Endothelial cell (in vitro differentiated cells): ENCODE measurements at regions not wholly inside any gene's neighbourhood (a gene's known extent, or its start where the extent isn't known, plus 50 kb on each side); places are given as distances from the start of the nearest gene placed in this dataset.
"Not testable (repeated sequence)": the region's sequence is repeated elsewhere in the genome, so short reads cannot be mapped to it uniquely, and the experiment has no call there.

Experiments
- DNase-seq: peaks from one replicate; pipeline ENCODE4 v3.0.0; 2021; ENCODE audit warnings: low spot score
- H3K27ac Mint-ChIP-seq: one replicate; pipeline ENCODE4 v1.8.0; 2021; ENCODE audit warnings: mixed read lengths, inconsistent platforms; ENCODE audit not compliant: unreplicated experiment
- H3K27me3 Mint-ChIP-seq: one replicate; pipeline ENCODE4 v1.8.0; 2021; ENCODE audit warnings: mild to moderate bottlenecking, moderate library complexity, mixed read lengths, inconsistent platforms; ENCODE audit not compliant: unreplicated experiment
- H3K36me3 Mint-ChIP-seq: one replicate; pipeline ENCODE4 v1.8.0; 2021; ENCODE audit warnings: mild to moderate bottlenecking, low read depth, mixed read lengths, inconsistent platforms; ENCODE audit not compliant: unreplicated experiment
- H3K4me1 Mint-ChIP-seq: one replicate; pipeline ENCODE4 v1.8.0; 2021; ENCODE audit warnings: mild to moderate bottlenecking, mixed read lengths, inconsistent platforms; ENCODE audit not compliant: unreplicated experiment
- H3K4me3 Mint-ChIP-seq: one replicate; pipeline ENCODE4 v1.8.0; 2021; ENCODE audit warnings: mild to moderate bottlenecking, mixed read lengths, inconsistent platforms; ENCODE audit not compliant: unreplicated experiment
- H3K9me3 Mint-ChIP-seq: one replicate; pipeline ENCODE4 v1.8.0; 2021; ENCODE audit warnings: mixed read lengths, inconsistent platforms; ENCODE audit not compliant: unreplicated experiment
- CTCF ChIP-seq: fragments of 200-600 bp; sonication (generic); IDR thresholded peaks from one replicate; pipeline ENCODE4 v1.5.0; 2021; ENCODE audit warnings: antibody characterized with exemption; ENCODE audit not compliant: unreplicated experiment

- no peak overlapping the region for H3K4me3 Mint-ChIP-seq
- no peaks in the 10 kb centered on the region for H3K9me3 Mint-ChIP-seq
- no peak overlapping the region for H3K27ac Mint-ChIP-seq
- TF ChIP-seq CTCF, result no peak
- H3K4me1 Mint-ChIP-seq, result no peaks in the 10 kb centered on the region
- no peaks in the 10 kb centered on the region for H3K27me3 Mint-ChIP-seq
- H3K36me3 Mint-ChIP-seq, result no peaks in the 10 kb centered on the region
- no peak for DNase-seq
Observed at GRCh38 chr6:84635081-84635761, 129.2 kb downstream of the TBX18 start.

GRCh38 chr6:84633771-84634170 is 130.6 kb downstream of the TBX18 start:
- Mint-ChIP-seq H3K36me3 (no peaks in the 10 kb centered on the region), H3K4me3 (no peak overlapping the region), H3K4me1 (no peaks in the 10 kb centered on the region), H3K9me3 (no peaks in the 10 kb centered on the region), H3K27me3 (no peaks in the 10 kb centered on the region), H3K27ac (no peak overlapping the region)
- TF ChIP-seq CTCF, result no peak
- no peak for DNase-seq

- H3K27me3 Mint-ChIP-seq, H3K4me1 Mint-ChIP-seq, H3K27ac Mint-ChIP-seq, H3K36me3 Mint-ChIP-seq, H3K4me3 Mint-ChIP-seq, H3K9me3 Mint-ChIP-seq, DNase-seq: not testable (repeated sequence)
Observed at GRCh38 chr6:84626527-84626926, 137.9 kb downstream of the TBX18 start.

- peaks cover 1% of the 10 kb centered on the region for H3K27me3 Mint-ChIP-seq
- H3K36me3 Mint-ChIP-seq, result no peaks in the 10 kb centered on the region
- H3K27ac Mint-ChIP-seq, result no peak overlapping the region
Observed at GRCh38 chr6:84625506-84625905, 138.9 kb downstream of the TBX18 start.

GRCh38 chr6:84623956-84624680 is 140.3 kb downstream of the TBX18 start:
- Mint-ChIP-seq H3K4me3 (no peak overlapping the region), H3K9me3 (no peaks in the 10 kb centered on the region), H3K27ac (no peak overlapping the region), H3K36me3 (no peaks in the 10 kb centered on the region), H3K27me3 (peaks cover 1% of the 10 kb centered on the region), H3K4me1 (peaks cover 5% of the 10 kb centered on the region)
- DNase-seq, result no peak
- TF ChIP-seq CTCF, result no peak

More at GRCh38 chr6:84625506-84625905, 138.9 kb downstream of the TBX18 start:
- Mint-ChIP-seq H3K4me1 (peaks cover 5% of the 10 kb centered on the region), H3K9me3 (no peaks in the 10 kb centered on the region), H3K4me3 (no peak overlapping the region)
- TF ChIP-seq CTCF, result no peak
- no peak for DNase-seq
